HL-60 (cell line): ENCODE measurements at regions not wholly inside any gene's neighbourhood (a gene's known extent, or its start where the extent isn't known, plus 50 kb on each side); places are given as distances from the start of the nearest gene placed in this dataset.

Experiments
- DNase-seq, 2 experiments: peaks; one replicate each; pipeline ENCODE4 v3.0.0-alpha.2; 2010 to 2020; ENCODE audit warnings: low read depth in 1 of 2, low spot score in 1 of 2
- H3K27ac ChIP-seq: fragments of 250-450 bp; sonication (Bioruptor Pico); replicated peaks from 2 replicates; pipeline ENCODE4 v1.5.1; 2020; ENCODE audit warnings: mild to moderate bottlenecking, moderate library complexity
- H3K27me3 ChIP-seq: fragments of 250-450 bp; sonication (Bioruptor Pico); 2 replicates; pipeline ENCODE4 v1.5.1; 2021; ENCODE audit warnings: mild to moderate bottlenecking, moderate library complexity; ENCODE audit not compliant: insufficient read depth, poor library complexity, severe bottlenecking
- H3K4me3 ChIP-seq: replicated peaks from 2 replicates; pipeline ENCODE4 v1.5.1; 2011; ENCODE audit warnings: mild to moderate bottlenecking, control low read depth, low read length; ENCODE audit not compliant: insufficient read depth
- GABPA ChIP-seq: IDR thresholded peaks from 2 replicates; pipeline ENCODE4 v1.6.1; 2012; ENCODE audit warnings: low read depth
- POLR2AphosphoS5 ChIP-seq: IDR thresholded peaks from 2 replicates; pipeline ENCODE4 v1.6.1; 2012; ENCODE audit warnings: low read depth
- SPI1 ChIP-seq: IDR thresholded peaks from 2 replicates; pipeline ENCODE4 v1.6.1; 2012; ENCODE audit warnings: low read depth, mild to moderate bottlenecking, borderline replicate concordance
- TF ChIP-seq, protein P1 (sequence below): IDR thresholded peaks from one replicate; pipeline ENCODE4 v1.5.1; 2011; ENCODE audit warnings: low read length, control low read depth, inconsistent platforms; ENCODE audit not compliant: insufficient read depth
- TF ChIP-seq, protein P2 (sequence below): IDR thresholded peaks from 2 replicates; pipeline ENCODE4 v1.6.1; 2012; ENCODE audit warnings: low read depth; ENCODE audit not compliant: insufficient replicate concordance

DNA sequence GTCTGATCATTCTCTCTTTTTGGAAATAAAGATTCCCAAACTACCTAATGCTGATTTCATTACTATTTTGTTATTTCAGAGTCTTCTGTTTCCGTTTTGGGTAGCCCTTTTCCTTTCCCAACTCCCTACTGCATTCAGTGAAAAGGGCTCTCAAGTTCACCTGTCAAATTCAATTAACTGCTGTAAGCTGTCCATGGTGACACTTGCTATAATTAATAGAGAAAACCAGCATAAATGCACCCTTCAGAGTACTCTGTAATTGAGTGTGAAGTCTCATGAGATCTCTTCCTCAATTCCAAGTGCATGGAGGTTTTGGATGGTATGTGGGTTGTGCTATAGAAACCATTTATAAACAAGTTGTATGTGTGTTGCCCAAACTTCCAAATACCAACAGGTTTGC, 187.2 kb downstream of the RPL10L start:
- TF ChIP-seq, protein P1, sequence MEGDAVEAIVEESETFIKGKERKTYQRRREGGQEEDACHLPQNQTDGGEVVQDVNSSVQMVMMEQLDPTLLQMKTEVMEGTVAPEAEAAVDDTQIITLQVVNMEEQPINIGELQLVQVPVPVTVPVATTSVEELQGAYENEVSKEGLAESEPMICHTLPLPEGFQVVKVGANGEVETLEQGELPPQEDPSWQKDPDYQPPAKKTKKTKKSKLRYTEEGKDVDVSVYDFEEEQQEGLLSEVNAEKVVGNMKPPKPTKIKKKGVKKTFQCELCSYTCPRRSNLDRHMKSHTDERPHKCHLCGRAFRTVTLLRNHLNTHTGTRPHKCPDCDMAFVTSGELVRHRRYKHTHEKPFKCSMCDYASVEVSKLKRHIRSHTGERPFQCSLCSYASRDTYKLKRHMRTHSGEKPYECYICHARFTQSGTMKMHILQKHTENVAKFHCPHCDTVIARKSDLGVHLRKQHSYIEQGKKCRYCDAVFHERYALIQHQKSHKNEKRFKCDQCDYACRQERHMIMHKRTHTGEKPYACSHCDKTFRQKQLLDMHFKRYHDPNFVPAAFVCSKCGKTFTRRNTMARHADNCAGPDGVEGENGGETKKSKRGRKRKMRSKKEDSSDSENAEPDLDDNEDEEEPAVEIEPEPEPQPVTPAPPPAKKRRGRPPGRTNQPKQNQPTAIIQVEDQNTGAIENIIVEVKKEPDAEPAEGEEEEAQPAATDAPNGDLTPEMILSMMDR: no peak
- TF ChIP-seq POLR2AphosphoS5: no peak
- no peak for TF ChIP-seq GABPA
- TF ChIP-seq SPI1: no peak
- TF ChIP-seq, protein P2, sequence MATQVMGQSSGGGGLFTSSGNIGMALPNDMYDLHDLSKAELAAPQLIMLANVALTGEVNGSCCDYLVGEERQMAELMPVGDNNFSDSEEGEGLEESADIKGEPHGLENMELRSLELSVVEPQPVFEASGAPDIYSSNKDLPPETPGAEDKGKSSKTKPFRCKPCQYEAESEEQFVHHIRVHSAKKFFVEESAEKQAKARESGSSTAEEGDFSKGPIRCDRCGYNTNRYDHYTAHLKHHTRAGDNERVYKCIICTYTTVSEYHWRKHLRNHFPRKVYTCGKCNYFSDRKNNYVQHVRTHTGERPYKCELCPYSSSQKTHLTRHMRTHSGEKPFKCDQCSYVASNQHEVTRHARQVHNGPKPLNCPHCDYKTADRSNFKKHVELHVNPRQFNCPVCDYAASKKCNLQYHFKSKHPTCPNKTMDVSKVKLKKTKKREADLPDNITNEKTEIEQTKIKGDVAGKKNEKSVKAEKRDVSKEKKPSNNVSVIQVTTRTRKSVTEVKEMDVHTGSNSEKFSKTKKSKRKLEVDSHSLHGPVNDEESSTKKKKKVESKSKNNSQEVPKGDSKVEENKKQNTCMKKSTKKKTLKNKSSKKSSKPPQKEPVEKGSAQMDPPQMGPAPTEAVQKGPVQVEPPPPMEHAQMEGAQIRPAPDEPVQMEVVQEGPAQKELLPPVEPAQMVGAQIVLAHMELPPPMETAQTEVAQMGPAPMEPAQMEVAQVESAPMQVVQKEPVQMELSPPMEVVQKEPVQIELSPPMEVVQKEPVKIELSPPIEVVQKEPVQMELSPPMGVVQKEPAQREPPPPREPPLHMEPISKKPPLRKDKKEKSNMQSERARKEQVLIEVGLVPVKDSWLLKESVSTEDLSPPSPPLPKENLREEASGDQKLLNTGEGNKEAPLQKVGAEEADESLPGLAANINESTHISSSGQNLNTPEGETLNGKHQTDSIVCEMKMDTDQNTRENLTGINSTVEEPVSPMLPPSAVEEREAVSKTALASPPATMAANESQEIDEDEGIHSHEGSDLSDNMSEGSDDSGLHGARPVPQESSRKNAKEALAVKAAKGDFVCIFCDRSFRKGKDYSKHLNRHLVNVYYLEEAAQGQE: no peak
- Histone ChIP-seq H3K27ac (no peak overlapping the region), H3K4me3 (no peak overlapping the region)

DNA sequence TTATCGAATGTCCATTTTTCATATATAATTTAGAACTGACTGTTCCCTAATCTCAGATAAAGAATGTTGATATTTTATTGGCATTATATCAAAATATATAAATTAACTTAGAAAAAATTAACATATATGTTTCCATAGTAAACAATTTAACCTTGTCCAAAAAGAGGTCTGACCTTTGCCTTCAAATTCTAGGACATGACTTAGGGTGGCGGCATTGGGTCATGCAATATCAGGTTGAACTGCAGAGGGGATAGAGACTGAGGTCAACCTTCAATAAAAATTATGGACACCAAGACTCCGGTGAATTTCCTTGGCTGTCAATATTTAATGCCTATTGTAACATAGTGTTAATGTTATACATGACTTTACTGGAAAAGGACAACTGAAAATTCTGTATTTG, 199.8 kb downstream of the RPL10L start:
- no peak for DNase-seq
- no peaks in the 10 kb centered on the region for H3K27me3 ChIP-seq

More for the DNA sequence above, 187.2 kb downstream of the RPL10L start:
- DNase-seq: no peak
- H3K27me3 ChIP-seq: no peaks in the 10 kb centered on the region

DNA sequence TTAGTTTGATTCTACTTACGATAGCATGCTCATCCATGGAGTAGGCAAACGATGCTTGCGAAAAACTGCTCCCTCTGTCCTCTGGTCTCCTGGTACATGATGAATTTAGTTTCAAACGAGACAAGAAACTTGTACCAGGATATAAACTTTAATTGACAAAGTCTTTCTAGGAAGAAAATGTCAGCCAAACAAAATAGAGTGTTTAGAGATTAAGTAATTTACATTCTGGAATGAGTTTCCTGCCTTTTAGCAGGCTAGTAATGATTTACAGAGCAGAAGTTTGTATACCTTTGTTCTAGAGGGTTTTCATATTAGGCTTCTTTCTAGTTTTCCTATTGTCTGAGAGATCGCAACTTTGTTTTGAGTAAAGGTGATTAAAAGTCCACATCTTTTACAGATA, 206.9 kb downstream of the RPL10L start:
- Histone ChIP-seq H3K4me3 (no peak overlapping the region), H3K27ac (no peak overlapping the region), H3K27me3 (no peaks in the 10 kb centered on the region)
- no peak for DNase-seq
- TF ChIP-seq SPI1: no peak
- TF ChIP-seq, protein P1: no peak
- TF ChIP-seq, protein P2: no peak
- no peak for TF ChIP-seq POLR2AphosphoS5
- TF ChIP-seq GABPA: no peak

More for the DNA sequence above, 199.8 kb downstream of the RPL10L start:
- TF ChIP-seq GABPA: no peak
- no peak for TF ChIP-seq SPI1
- TF ChIP-seq POLR2AphosphoS5: no peak
- TF ChIP-seq, protein P1: no peak
- TF ChIP-seq, protein P2: no peak
- H3K27ac ChIP-seq: no peak overlapping the region
- H3K4me3 ChIP-seq: no peak overlapping the region
